GM18867 (cell line): ENCODE measurements at regions not wholly inside any gene's neighbourhood (a gene's known extent, or its start where the extent isn't known, plus 50 kb on each side); places are given as distances from the start of the nearest gene placed in this dataset.

Experiments
- ATAC-seq: cut with Tn5 transposase; IDR thresholded peaks from one replicate; pipeline ENCODE4 v1.9.1; 2021; ENCODE audit warnings: mild to moderate bottlenecking, moderate library complexity; ENCODE audit not compliant: unreplicated experiment

DNA sequence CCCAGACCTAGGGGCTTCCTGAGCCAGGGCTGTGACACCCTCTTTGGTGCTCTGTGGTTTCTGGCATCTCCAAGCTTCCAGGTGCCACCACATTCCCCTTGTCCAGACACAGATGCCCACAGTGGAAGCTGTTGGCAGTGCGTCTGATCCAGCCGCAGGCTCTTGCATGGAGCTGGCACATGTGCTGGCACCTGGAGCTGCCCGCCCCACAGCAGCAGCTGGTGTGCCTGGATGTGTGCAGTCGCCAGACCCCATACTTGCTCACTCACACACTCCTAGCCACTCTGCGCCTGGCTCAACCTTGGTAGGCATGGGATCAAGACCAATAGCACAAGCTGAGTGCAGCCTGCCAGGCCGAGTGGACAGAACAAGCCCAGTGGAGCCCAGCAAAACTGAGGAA, 106.5 kb downstream of the LYZL1 start:
- ATAC-seq = no peak

DNA sequence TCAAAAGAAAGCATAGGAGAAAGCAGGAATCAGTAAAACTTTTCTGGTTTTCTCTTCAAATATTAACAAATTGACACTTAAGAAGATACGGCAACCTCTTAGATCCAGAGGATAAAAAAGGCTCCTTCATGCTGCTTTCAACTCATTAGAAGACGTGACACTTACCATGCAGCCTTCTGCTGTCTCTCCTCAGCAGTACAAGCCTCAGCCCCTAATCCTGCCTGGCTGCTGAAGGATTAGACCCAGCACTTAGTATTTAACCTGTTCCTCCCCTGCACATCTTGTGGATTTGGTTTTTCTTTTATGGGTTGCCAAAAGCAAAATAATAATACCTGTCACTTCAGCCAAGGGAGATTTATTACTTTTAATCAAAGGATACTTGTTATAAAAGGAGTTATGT, 108.4 kb downstream of the LYZL1 start:
- no peak for ATAC-seq

DNA sequence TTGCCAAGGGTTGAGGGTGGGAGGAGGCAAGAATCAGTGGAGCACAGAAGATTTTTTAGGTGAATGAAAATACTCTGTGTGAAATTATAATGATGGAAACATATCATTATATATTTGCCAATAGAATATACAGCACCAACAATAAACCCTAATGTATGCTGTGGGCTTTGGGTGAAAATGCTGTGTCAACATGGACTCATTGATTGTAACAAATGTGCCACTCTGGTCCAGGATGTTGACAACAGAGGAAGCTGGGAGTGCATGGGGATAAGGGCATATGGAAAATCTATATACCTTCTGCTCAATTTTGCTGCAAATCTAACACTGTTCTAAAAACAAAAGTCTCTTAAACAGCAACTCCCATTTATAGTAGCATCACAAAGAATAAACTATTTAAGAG, 114.3 kb downstream of the LYZL1 start:
- no peak for ATAC-seq

DNA sequence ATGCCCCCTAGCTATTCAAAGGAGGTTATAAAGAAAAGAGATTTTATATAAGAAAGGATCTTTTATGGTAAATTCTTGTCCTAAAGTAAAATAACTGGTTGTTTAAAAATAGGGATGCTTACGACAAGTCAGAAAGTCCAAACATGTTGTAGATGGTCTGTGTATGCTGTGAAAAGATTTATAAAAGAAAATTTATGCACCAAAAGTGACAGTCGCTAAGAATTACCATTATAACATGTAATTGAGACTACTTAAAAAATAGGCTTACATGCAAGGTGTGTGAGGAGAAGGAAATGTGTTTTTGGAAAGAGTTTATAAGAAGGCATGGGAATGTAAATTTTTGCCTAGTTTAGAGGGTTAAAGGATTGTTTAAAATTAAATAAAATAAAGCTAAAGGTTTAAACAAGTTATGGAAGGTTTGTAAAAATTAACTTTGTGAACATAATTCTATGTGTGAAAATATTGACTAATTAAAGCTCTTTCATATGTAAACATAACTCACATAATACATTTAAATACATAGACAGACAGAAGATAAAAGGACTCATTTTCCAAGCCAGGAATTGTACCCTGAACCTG, 118.5 kb downstream of the LYZL1 start:
- no peak for ATAC-seq
